MM.1S (cell line): ENCODE measurements at regions not wholly inside any gene's neighbourhood (a gene's known extent, or its start where the extent isn't known, plus 50 kb on each side); places are given as distances from the start of the nearest gene placed in this dataset.

Source experiments
- CTCF ChIP-seq: fragments of 300-600 bp; sonication (generic); IDR thresholded peaks from 2 replicates; pipeline ENCODE4 v1.5.1; 2016; ENCODE audit warnings: antibody characterized with exemption, low read length, mixed read lengths
- EZH2 ChIP-seq: fragments of 300-600 bp; sonication (generic); optimal IDR thresholded peaks from 2 replicates; pipeline ENCODE3; 2017; ENCODE audit warnings: low read depth, mild to moderate bottlenecking, antibody characterized with exemption, low read length, mixed read lengths
- EZH2phosphoT487 ChIP-seq: fragments of 300-600 bp; sonication (generic); IDR thresholded peaks from 2 replicates; pipeline ENCODE4 v1.6.1; 2018; ENCODE audit warnings: antibody characterized with exemption, low read length

GRCh38 chr12:67916266-67916970 is 72.8 kb upstream of the IFNG-AS1 start:
- no peak for TF ChIP-seq CTCF
- TF ChIP-seq EZH2, result no peak
- no peak for TF ChIP-seq EZH2phosphoT487
